ENCODE measurements at regions not wholly inside any gene's neighbourhood (a gene's known extent, or its start where the extent isn't known, plus 50 kb on each side); places are given as distances from the start of the nearest gene placed in this dataset.
"Not testable (repeated sequence)": the region's sequence is repeated elsewhere in the genome, so short reads cannot be mapped to it uniquely, and the experiment has no call there.

GRCh38 chr20:29318871-29319461 lies 1938.5 kb upstream of the DEFB115 start:
- Histone ChIP-seq H3K4me3 (no peak overlapping the region), H3K9me3 (no peaks in the 10 kb centered on the region), H3K36me3 (no peaks in the 10 kb centered on the region), H3K27ac (no peak overlapping the region), H3K4me1 (no peaks in the 10 kb centered on the region), H3K27me3 (ENCODE audit: low read depth) (no peaks in the 10 kb centered on the region)
- TF ChIP-seq CTCF (IDR thresholded peaks at IDR 0.05), result no peak
- DNase-seq (no peak), ATAC-seq (no peak)
- intact Hi-C loops (cut with DNase I), result no loop called here

- Histone ChIP-seq H3K27me3 (ENCODE audit: low read depth) (no peaks in the 10 kb centered on the region), H3K36me3 (no peaks in the 10 kb centered on the region), H3K9me3 (no peaks in the 10 kb centered on the region), H3K4me1 (no peaks in the 10 kb centered on the region), H3K4me3 (no peak overlapping the region), H3K27ac (no peak overlapping the region)
- no peak for DNase-seq
- intact Hi-C loops (cut with DNase I), result no loop called here
- no peak for TF ChIP-seq CTCF (IDR thresholded peaks at IDR 0.05)
- no peak for ATAC-seq
Measured at GRCh38 chr20:29319725-29320124, 1937.7 kb upstream of the DEFB115 start.

GRCh38 chr20:29320216-29320949 lies 1937.1 kb upstream of the DEFB115 start:
- intact Hi-C loops (cut with DNase I); H3K4me3 ChIP-seq; H3K4me1 ChIP-seq; DNase-seq; H3K9me3 ChIP-seq; ATAC-seq; H3K36me3 ChIP-seq; H3K27me3 ChIP-seq (ENCODE audit: low read depth); H3K27ac ChIP-seq: not testable (repeated sequence)

- H3K9me3 ChIP-seq; H3K27ac ChIP-seq; H3K4me3 ChIP-seq; H3K27me3 ChIP-seq (ENCODE audit: low read depth); intact Hi-C loops (cut with DNase I); H3K4me1 ChIP-seq; ATAC-seq; H3K36me3 ChIP-seq; DNase-seq: not testable (repeated sequence)
Measured at GRCh38 chr20:29323631-29324515, 1933.6 kb upstream of the DEFB115 start.

GRCh38 chr20:29324516-29325303 lies 1932.8 kb upstream of the DEFB115 start:
- H3K27ac ChIP-seq; H3K27me3 ChIP-seq (ENCODE audit: low read depth); DNase-seq; H3K36me3 ChIP-seq; H3K9me3 ChIP-seq; intact Hi-C loops (cut with DNase I); H3K4me1 ChIP-seq; ATAC-seq; H3K4me3 ChIP-seq: not testable (repeated sequence)

- Histone ChIP-seq H3K27me3 (ENCODE audit: low read depth) (no peaks in the 10 kb centered on the region), H3K27ac (no peak overlapping the region), H3K4me3 (no peak overlapping the region), H3K9me3 (no peaks in the 10 kb centered on the region), H3K4me1 (no peaks in the 10 kb centered on the region), H3K36me3 (no peaks in the 10 kb centered on the region)
- intact Hi-C loops (cut with DNase I), result no loop called here
- TF ChIP-seq CTCF (IDR thresholded peaks at IDR 0.05), result no peak
- no peak for ATAC-seq
- no peak for DNase-seq
Measured at GRCh38 chr20:29325304-29325640, 1932.2 kb upstream of the DEFB115 start.

GRCh38 chr20:29325781-29326180 lies 1931.7 kb upstream of the DEFB115 start:
- H3K4me1 ChIP-seq; H3K9me3 ChIP-seq; ATAC-seq; intact Hi-C loops (cut with DNase I); H3K27me3 ChIP-seq (ENCODE audit: low read depth); H3K27ac ChIP-seq; H3K36me3 ChIP-seq; H3K4me3 ChIP-seq; DNase-seq: not testable (repeated sequence)

Data from lower lobe of right lung (tissue), 2 donors.